Muscle layer of colon (tissue), 2 donors: ENCODE measurements at regions not wholly inside any gene's neighbourhood (a gene's known extent, or its start where the extent isn't known, plus 50 kb on each side); places are given as distances from the start of the nearest gene placed in this dataset.

Source experiments
- H3K27ac ChIP-seq: one replicate; pipeline ENCODE4 v1.7.0; 2013; ENCODE audit warnings: low read depth, mild to moderate bottlenecking, low read length, moderate library complexity
- H3K27me3 ChIP-seq, 2 donors: one replicate each; pipeline ENCODE4 v1.7.0; 2013; ENCODE audit warnings: low read length in 2 of 2, mild to moderate bottlenecking in 2 of 2; ENCODE audit not compliant: insufficient read depth in 2 of 2, control insufficient read depth in 1 of 2
- H3K36me3 ChIP-seq: one replicate; pipeline ENCODE4 v1.7.0; 2013; ENCODE audit warnings: mild to moderate bottlenecking, low read length; ENCODE audit not compliant: insufficient read depth
- H3K4me1 ChIP-seq: one replicate; pipeline ENCODE4 v1.7.0; 2013; ENCODE audit warnings: mild to moderate bottlenecking, low read length; ENCODE audit not compliant: insufficient read depth
- H3K4me3 ChIP-seq, 2 donors: one replicate each; pipeline ENCODE4 v1.7.0; 2013; ENCODE audit warnings: low read length in 2 of 2, low read depth in 1 of 2, mild to moderate bottlenecking in 1 of 2, moderate library complexity in 1 of 2
- H3K9ac ChIP-seq: one replicate; pipeline ENCODE4 v1.7.0; 2013; ENCODE audit warnings: low read length
- H3K9me3 ChIP-seq: one replicate; pipeline ENCODE4 v1.7.0; 2013; ENCODE audit warnings: mild to moderate bottlenecking, low read length
- donor health status: abdominal sarcoma.
- donor health status: Adenocarcinoma of cecum.

DNA sequence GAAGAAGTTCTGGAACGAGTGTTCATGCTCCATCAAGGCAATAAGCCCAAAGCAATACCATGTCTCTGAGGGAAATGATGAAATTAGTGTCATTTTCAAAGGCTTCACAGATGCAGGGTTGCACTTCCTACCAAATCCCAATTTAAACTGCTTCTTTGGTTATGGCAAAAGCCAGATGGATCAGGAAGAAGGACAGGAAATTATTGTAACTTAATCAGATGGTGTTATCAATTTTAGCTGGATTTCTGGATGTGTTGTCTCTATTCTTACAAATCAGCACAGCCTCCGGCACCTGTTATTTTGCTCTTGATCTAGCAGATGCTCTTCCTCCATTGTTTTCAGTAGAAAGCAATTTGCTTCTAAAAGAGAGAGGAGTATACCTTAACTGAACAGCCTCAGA lies 693.4 kb downstream of the SOCS6 start:
- no peak overlapping the region for H3K9ac ChIP-seq
- no peaks in the 10 kb centered on the region for H3K27me3 ChIP-seq
- H3K9me3 ChIP-seq, result no peaks in the 10 kb centered on the region
- H3K4me3 ChIP-seq, result no peak overlapping the region
- no peak overlapping the region for H3K27ac ChIP-seq
- no peaks in the 10 kb centered on the region for H3K4me1 ChIP-seq
- H3K36me3 ChIP-seq, result no peaks in the 10 kb centered on the region

DNA sequence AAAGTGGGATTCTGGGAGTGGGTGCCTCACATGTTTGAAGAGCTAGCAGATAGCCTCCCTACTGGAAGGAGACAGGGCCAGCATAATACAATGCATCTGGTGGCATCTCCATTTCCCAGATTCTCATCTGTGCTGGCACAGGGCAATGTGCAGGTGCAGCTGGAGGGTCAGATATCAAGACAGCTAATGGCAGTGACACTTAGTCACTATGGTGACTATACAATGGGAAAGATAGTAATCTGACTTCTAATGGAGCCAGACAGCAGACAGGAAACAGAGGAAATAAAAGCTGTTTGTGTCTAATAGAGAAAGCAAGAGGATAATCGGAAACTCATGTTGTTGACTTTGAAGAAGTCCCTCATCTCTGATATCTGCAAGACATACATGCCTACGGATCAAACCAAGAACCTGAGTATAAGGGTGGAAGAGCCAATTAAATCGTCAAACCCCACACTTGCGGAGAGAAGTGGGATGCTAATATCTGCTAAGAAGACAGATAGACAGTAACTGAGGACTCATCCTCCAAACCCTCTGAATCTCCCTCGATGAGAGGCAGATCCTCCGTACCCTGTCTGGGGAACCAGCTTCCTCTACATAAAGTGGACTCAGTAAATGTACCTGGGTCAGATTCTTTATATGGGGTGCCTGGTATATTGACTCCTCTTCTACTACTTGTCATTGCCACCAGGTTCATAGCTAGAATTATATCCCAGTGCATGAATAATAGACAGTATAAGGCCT lies 692.7 kb downstream of the SOCS6 start:
- Histone ChIP-seq H3K4me1 (no peaks in the 10 kb centered on the region), H3K9ac (no peak overlapping the region), H3K27ac (no peak overlapping the region), H3K4me3 (no peak overlapping the region), H3K27me3 (no peaks in the 10 kb centered on the region), H3K36me3 (no peaks in the 10 kb centered on the region), H3K9me3 (no peaks in the 10 kb centered on the region)

DNA sequence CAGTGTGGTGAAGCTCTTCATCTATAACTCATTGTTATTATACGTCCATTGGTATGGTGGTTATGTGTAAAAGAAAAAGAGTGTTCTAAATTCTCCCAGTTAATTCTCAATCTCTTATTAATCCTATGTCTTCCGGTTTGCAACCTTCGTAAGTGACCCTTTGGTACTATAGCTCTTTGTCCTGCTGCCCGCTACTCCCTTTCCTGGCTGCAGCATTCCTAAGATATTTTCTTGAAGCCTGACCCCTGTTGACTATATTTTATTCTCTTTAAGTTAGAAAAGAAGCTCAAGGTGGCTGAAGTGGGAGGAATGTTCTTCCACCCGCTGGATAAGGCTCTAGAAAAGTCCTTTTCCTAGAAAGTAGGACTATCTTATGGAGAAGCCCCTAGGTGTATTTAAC lies 684.8 kb downstream of the SOCS6 start:
- Histone ChIP-seq H3K27ac (no peak overlapping the region), H3K36me3 (no peaks in the 10 kb centered on the region)

DNA sequence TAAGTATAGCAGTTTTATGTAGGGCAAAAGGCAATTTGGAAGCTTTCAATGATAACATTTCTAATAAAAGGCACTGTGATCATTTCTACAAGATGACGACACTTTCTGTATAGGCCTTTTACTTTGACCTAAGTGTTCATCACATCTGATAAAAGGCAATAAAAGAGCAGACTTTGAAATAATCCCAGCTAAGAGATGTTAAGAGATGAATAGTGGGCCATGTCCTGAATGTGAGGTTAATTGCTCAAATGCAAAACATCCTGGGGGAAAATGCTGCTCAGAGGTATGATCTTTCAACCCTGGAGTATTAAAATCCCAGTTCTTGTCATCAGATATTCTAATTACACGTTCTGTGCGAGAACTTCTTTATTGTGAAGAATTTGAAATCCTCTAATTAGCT lies 677.6 kb downstream of the SOCS6 start:
- H3K27ac ChIP-seq, result no peak overlapping the region
- no peak overlapping the region for H3K4me3 ChIP-seq
- no peaks in the 10 kb centered on the region for H3K36me3 ChIP-seq
- no peak overlapping the region for H3K9ac ChIP-seq
- no peaks in the 10 kb centered on the region for H3K27me3 ChIP-seq
- H3K9me3 ChIP-seq, result no peaks in the 10 kb centered on the region
- H3K4me1 ChIP-seq, result no peaks in the 10 kb centered on the region

More for the DNA sequence above, 684.8 kb downstream of the SOCS6 start:
- H3K4me1 ChIP-seq, result no peaks in the 10 kb centered on the region
- no peaks in the 10 kb centered on the region for H3K9me3 ChIP-seq
- no peaks in the 10 kb centered on the region for H3K27me3 ChIP-seq
- no peak overlapping the region for H3K4me3 ChIP-seq
- H3K9ac ChIP-seq, result no peak overlapping the region

DNA sequence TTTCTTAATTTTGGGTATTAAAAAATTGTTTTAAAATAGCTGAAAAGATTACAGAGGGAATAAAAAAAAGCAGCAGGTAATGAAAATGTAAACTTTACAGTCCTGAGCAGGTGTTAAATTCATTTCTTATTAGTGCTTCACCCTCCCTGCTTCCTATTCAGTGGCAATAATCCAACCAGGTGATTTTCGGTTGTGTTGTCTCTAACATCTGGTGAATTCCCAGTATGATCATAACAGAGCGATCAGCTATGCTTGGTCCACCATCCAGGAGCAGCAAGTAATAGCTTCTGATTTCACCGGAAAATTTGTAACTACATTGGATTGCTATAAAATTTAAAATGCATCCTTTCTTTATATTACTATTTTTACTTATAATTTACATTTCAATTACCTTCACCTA lies 673.1 kb downstream of the SOCS6 start:
- no peaks in the 10 kb centered on the region for H3K27me3 ChIP-seq
- no peak overlapping the region for H3K4me3 ChIP-seq
- H3K4me1 ChIP-seq, result no peaks in the 10 kb centered on the region
- no peaks in the 10 kb centered on the region for H3K36me3 ChIP-seq
- no peaks in the 10 kb centered on the region for H3K9me3 ChIP-seq
- no peak overlapping the region for H3K27ac ChIP-seq
- no peak overlapping the region for H3K9ac ChIP-seq

DNA sequence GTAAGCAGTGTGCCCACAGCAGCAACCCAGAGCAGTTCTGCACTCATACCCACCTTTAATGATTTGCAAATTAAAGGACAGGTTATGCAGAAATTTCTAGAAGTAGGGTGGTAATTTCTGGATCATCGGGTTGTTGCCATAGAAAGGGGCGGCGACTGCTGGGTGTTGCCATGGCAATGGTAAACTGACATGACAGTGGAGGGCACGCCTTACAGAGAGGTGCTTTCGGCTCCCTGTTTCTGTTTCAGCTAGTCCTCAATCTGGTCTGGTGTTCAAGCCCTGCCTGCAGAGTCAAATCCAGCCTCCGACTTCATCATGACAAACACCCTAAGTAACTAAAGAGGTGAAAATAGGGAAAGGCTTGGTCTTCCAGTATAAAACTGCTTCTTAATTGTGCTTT lies 667.7 kb downstream of the SOCS6 start:
- H3K36me3 ChIP-seq, result no peaks in the 10 kb centered on the region
- no peak overlapping the region for H3K9ac ChIP-seq
- H3K27me3 ChIP-seq, result no peaks in the 10 kb centered on the region
- H3K4me3 ChIP-seq, result no peak overlapping the region
- H3K27ac ChIP-seq, result no peak overlapping the region
- no peaks in the 10 kb centered on the region for H3K4me1 ChIP-seq
- H3K9me3 ChIP-seq, result no peaks in the 10 kb centered on the region

DNA sequence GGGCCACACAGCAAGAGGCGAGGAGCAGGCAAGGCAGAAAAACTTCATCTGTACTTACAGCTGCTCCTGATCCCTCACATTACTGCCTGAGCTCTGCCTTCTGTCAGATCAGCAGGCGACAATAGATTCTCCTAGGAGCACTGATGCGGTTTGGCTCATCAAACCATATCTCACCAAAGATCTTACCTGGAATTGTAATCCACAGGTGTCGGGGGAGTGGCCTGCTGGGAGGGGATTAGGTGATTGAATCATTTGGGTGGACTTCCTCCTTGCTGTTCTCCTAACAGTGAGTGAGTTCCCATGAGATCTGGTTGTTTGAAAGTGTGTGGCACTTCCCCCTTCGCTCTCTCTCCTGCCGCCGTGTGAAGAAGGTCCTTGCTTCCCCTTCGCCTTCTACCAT lies 647.3 kb downstream of the SOCS6 start:
- no peaks in the 10 kb centered on the region for H3K27me3 ChIP-seq
- no peaks in the 10 kb centered on the region for H3K9me3 ChIP-seq
- no peaks in the 10 kb centered on the region for H3K36me3 ChIP-seq
- no peaks in the 10 kb centered on the region for H3K4me1 ChIP-seq
- no peak overlapping the region for H3K4me3 ChIP-seq
- no peak overlapping the region for H3K9ac ChIP-seq
- no peak overlapping the region for H3K27ac ChIP-seq

DNA sequence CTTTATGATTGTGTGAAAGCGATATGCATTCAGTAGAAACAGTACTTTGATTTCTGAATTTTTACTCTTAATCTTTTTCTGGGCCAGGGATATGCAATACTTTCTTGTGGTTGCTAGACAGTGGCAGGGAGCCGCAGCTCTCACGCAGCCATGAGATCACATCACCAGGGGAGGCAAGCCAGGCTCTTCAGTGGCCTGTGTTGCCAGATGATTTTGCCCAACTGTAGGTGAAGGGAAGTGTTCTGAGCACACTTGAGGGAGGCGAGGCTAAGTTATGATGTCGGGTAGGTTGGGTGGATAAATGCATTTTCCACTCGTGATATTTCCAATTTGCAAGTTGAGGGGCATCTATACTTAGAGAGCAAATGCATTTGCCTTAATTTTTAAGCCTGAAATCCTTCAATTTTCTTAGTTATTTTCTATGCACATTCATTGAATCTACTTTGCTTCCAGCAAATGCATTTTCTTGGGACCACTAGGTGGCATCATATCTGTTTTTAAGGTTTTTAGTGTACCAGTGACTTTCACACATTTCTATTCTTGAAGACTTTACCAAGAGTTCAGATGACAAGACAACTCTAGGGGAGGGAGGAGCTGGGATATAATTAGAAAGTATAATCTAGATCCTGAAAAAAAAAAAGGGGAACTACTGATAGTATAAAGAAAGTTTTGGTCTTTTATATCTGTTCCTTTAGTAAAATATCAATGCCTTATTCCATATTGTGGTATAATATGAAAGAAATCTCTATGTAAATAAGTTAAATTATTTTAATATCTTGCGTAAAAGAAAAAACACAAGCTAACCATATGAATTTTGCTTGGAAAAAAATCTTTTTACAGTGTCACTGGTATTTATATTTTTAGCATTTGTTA lies 643.3 kb downstream of the SOCS6 start:
- H3K4me3 ChIP-seq, result no peak overlapping the region
- no peaks in the 10 kb centered on the region for H3K4me1 ChIP-seq
- no peak overlapping the region for H3K9ac ChIP-seq
- no peak overlapping the region for H3K27ac ChIP-seq
- H3K36me3 ChIP-seq, result no peaks in the 10 kb centered on the region
- no peaks in the 10 kb centered on the region for H3K9me3 ChIP-seq
- H3K27me3 ChIP-seq, result no peaks in the 10 kb centered on the region

DNA sequence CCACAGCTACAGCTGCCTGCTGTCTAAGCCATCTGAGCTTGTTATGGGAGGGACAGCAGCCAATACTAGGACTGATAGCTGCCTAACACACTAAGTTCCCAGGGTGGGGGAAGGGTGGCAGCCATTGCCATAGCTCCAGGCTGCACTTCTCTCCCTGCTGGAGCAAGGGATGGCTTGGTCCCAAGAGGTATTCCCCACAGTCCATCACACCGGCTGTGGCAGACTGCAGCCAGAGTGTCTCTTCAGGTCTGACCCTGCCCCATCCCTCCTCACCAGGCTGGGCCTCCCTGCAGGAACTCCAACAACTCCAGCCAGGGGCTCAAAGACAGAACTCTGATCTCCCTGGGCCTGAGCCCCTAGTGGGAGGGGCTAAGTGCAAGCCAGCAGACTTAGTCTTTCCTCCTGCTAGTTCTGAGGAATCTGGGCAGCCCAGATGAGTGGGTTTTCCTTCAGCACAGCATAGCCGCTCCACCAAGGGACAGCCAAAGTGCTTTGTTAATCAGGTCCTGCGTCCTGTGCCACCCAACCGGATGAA lies 632.1 kb downstream of the SOCS6 start:
- Histone ChIP-seq H3K9ac (no peak overlapping the region), H3K4me3 (no peak overlapping the region), H3K36me3 (no peaks in the 10 kb centered on the region), H3K4me1 (no peaks in the 10 kb centered on the region), H3K9me3 (no peaks in the 10 kb centered on the region), H3K27ac (no peak overlapping the region), H3K27me3 (no peaks in the 10 kb centered on the region)

DNA sequence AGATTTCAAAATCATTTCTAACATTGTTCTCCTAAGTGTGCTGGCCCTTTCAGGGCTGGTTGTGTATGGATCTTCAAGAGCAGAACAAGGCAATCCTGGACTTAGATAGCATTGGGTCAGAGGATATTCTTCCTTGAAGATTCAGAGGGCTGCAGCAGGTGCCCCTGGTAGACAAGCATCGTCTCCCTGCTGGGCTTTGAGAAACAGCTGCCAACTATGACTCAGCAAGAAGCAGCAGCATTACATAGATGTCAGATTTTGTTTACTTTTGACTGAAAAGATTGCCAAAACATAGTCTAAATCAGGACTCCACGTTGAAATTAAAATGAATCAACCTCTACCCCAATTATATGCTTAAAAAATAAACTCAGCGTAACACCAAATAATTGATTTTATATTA lies 618.8 kb downstream of the SOCS6 start:
- no peak overlapping the region for H3K9ac ChIP-seq
- no peaks in the 10 kb centered on the region for H3K27me3 ChIP-seq
- no peaks in the 10 kb centered on the region for H3K36me3 ChIP-seq
- H3K4me3 ChIP-seq, result no peak overlapping the region
- H3K4me1 ChIP-seq, result peaks cover 5% of the 10 kb centered on the region
- H3K9me3 ChIP-seq, result no peaks in the 10 kb centered on the region
- no peak overlapping the region for H3K27ac ChIP-seq

DNA sequence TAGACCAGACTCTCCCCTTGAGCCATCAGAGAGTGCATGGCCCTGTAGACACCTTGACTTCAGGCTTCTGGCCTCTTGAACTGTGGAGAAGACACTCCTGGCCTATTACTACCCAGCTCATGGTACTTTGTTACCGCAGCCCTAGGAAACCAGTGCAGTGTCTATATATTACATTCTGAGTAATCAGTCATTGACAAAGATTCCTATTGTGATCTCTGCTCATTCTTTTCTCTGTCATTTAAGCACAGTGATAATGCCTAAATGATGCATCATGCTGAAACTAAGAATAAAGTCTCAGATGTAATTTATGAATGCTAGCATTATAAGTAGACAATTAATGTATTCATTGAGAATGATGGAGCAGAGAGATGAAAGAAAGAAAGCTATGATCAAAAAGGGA lies 603.5 kb downstream of the SOCS6 start:
- H3K9me3 ChIP-seq, result no peaks in the 10 kb centered on the region

More for the DNA sequence above, 603.5 kb downstream of the SOCS6 start:
- Histone ChIP-seq H3K27me3 (no peaks in the 10 kb centered on the region), H3K4me1 (no peaks in the 10 kb centered on the region), H3K36me3 (no peaks in the 10 kb centered on the region), H3K27ac (no peak overlapping the region), H3K9ac (no peak overlapping the region), H3K4me3 (no peak overlapping the region)
